H9 (cell line): ENCODE measurements at regions not wholly inside any gene's neighbourhood (a gene's known extent, or its start where the extent isn't known, plus 50 kb on each side); places are given as distances from the start of the nearest gene placed in this dataset.
A peak's percentile ranks its signal among the peaks of the same experiment; 100 is the strongest.

Experiments
- DNase-seq: peaks from one replicate; pipeline ENCODE4 v3.0.0-alpha.2; 2017
- H2AFZ ChIP-seq: one replicate; pipeline ENCODE4 v1.6.1; 2013; ENCODE audit warnings: mild to moderate bottlenecking, low read length, control low read depth, moderate library complexity
- H2AK5ac ChIP-seq: 2 replicates; pipeline ENCODE4 v1.6.1; 2013; ENCODE audit warnings: low read length, control low read depth, mixed read lengths; ENCODE audit not compliant: insufficient read length
- H2BK120ac ChIP-seq: one replicate; pipeline ENCODE4 v1.6.1; 2013; ENCODE audit warnings: low read depth, mild to moderate bottlenecking, low read length, control low read depth, inconsistent platforms; ENCODE audit not compliant: poor library complexity, severe bottlenecking
- H2BK12ac ChIP-seq: 2 replicates; pipeline ENCODE4 v1.6.1; 2013; ENCODE audit warnings: low read length, control low read depth, mixed read lengths, low read depth; ENCODE audit not compliant: insufficient read length
- H2BK15ac ChIP-seq: 2 replicates; pipeline ENCODE4 v1.6.1; 2013; ENCODE audit warnings: low read depth, low read length, control low read depth
- H2BK20ac ChIP-seq: one replicate; pipeline ENCODE4 v1.6.1; 2013; ENCODE audit warnings: low read depth, mild to moderate bottlenecking, low read length, control low read depth, inconsistent platforms; ENCODE audit not compliant: poor library complexity, severe bottlenecking
- H2BK5ac ChIP-seq: 2 replicates; pipeline ENCODE4 v1.6.1; 2013; ENCODE audit warnings: low read length, control low read depth, mixed read lengths; ENCODE audit not compliant: insufficient read length
- H3K14ac ChIP-seq: 2 replicates; pipeline ENCODE4 v1.6.1; 2013; ENCODE audit warnings: low read length, control low read depth; ENCODE audit not compliant: insufficient read depth
- H3K18ac ChIP-seq: 2 replicates; pipeline ENCODE4 v1.6.1; 2013; ENCODE audit warnings: low read depth, mild to moderate bottlenecking, mixed read lengths, low read length, control low read depth; ENCODE audit not compliant: insufficient read length
- H3K23ac ChIP-seq: 2 replicates; pipeline ENCODE4 v1.6.1; 2013; ENCODE audit warnings: low read length, control low read depth, mixed read lengths, low read depth; ENCODE audit not compliant: insufficient read length
- H3K23me2 ChIP-seq: 2 replicates; pipeline ENCODE4 v1.6.1; 2013; ENCODE audit warnings: low read depth, mild to moderate bottlenecking, mixed read lengths, low read length, control low read depth; ENCODE audit not compliant: insufficient read length, poor library complexity, severe bottlenecking
- H3K27ac ChIP-seq: 2 replicates; pipeline ENCODE4 v1.5.1; 2013; ENCODE audit warnings: low read length, control low read depth, mixed read lengths, low read depth; ENCODE audit not compliant: insufficient read length
- H3K27me3 ChIP-seq: 2 replicates; pipeline ENCODE4 v1.6.1; 2013; ENCODE audit warnings: low read length, control low read depth, inconsistent platforms; ENCODE audit not compliant: insufficient read depth
- H3K4ac ChIP-seq: 2 replicates; pipeline ENCODE4 v1.6.1; 2013; ENCODE audit warnings: low read depth, mild to moderate bottlenecking, control low read depth, inconsistent platforms, low read length, moderate library complexity
- H3K4me1 ChIP-seq: 2 replicates; pipeline ENCODE4 v1.6.1; 2013; ENCODE audit warnings: low read length, control low read depth, inconsistent platforms; ENCODE audit not compliant: insufficient read depth
- H3K4me2 ChIP-seq: 2 replicates; pipeline ENCODE4 v1.6.1; 2013; ENCODE audit warnings: low read length, control low read depth, mixed read lengths; ENCODE audit not compliant: insufficient read length, insufficient read depth
- H3K56ac ChIP-seq: 2 replicates; pipeline ENCODE4 v1.6.1; 2013; ENCODE audit warnings: low read depth, mild to moderate bottlenecking, mixed read lengths, low read length, control low read depth; ENCODE audit not compliant: insufficient read length
- H3K79me1 ChIP-seq: 2 replicates; pipeline ENCODE4 v1.6.1; 2013; ENCODE audit warnings: low read depth, mild to moderate bottlenecking, moderate library complexity, low read length, control low read depth, inconsistent platforms; ENCODE audit not compliant: insufficient read depth, poor library complexity, severe bottlenecking
- H3K79me2 ChIP-seq: 2 replicates; pipeline ENCODE4 v1.6.1; 2013; ENCODE audit warnings: low read length, control low read depth, inconsistent platforms; ENCODE audit not compliant: insufficient read depth
- H3K9ac ChIP-seq: 2 replicates; pipeline ENCODE4 v1.6.1; 2013; ENCODE audit warnings: low read length, control low read depth, mixed read lengths; ENCODE audit not compliant: insufficient read length; ENCODE audit errors: extremely low read depth
- H3K9me3 ChIP-seq: one replicate; pipeline ENCODE4 v1.6.1; 2013; ENCODE audit warnings: low read depth, low read length, inconsistent platforms; ENCODE audit not compliant: control insufficient read depth
- H3T11ph ChIP-seq: one replicate; pipeline ENCODE4 v1.6.1; 2013; ENCODE audit warnings: mild to moderate bottlenecking, low read length, control low read depth, inconsistent platforms
- H4K20me1 ChIP-seq: one replicate; pipeline ENCODE4 v1.6.1; 2013; ENCODE audit not compliant: control insufficient read depth, insufficient read length, insufficient read depth
- H4K5ac ChIP-seq: 2 replicates; pipeline ENCODE4 v1.6.1; 2013; ENCODE audit warnings: low read depth, mild to moderate bottlenecking, mixed read lengths, low read length, control low read depth; ENCODE audit not compliant: insufficient read length
- H4K8ac ChIP-seq: replicated peaks from 2 replicates; pipeline ENCODE4 v1.6.1; 2013; ENCODE audit warnings: low read length, control low read depth, mixed read lengths, low read depth; ENCODE audit not compliant: insufficient read length
- H4K91ac ChIP-seq: 2 replicates; pipeline ENCODE4 v1.6.1; 2013; ENCODE audit warnings: low read depth, mild to moderate bottlenecking, moderate library complexity, mixed read lengths, low read length, control low read depth; ENCODE audit not compliant: insufficient read length
- H3K27ac Mint-ChIP-seq, 3 experiments: 2 replicates in 2 of 3; 3 replicates in 1 of 3; pipeline ENCODE4 v1.8.0; 2020 to 2021; ENCODE audit warnings: mixed read lengths in 3 of 3, mild to moderate bottlenecking in 1 of 3, moderate library complexity in 1 of 3
- H3K27me3 Mint-ChIP-seq: 2 replicates; pipeline ENCODE4 v1.8.0; 2021; ENCODE audit warnings: low read depth, mild to moderate bottlenecking, moderate library complexity, mixed read lengths
- H3K36me3 Mint-ChIP-seq, 3 experiments: 2 replicates in 2 of 3; 3 replicates in 1 of 3; pipeline ENCODE4 v1.8.0; 2020 to 2021; ENCODE audit warnings: low read depth in 3 of 3, mixed read lengths in 3 of 3; ENCODE audit not compliant: insufficient read depth in 1 of 3
- H3K4me1 Mint-ChIP-seq, 2 experiments: 2 replicates each; pipeline ENCODE4 v1.8.0; 2020; ENCODE audit warnings: mixed read lengths in 2 of 2
- H3K4me3 Mint-ChIP-seq, 2 experiments: 2 replicates in 1 of 2; 3 replicates in 1 of 2; pipeline ENCODE4 v1.8.0; 2020 to 2021; ENCODE audit warnings: mild to moderate bottlenecking in 2 of 2, mixed read lengths in 2 of 2, moderate library complexity in 1 of 2
- H3K9me3 Mint-ChIP-seq, 2 experiments: 2 replicates in 1 of 2; 3 replicates in 1 of 2; pipeline ENCODE4 v1.8.0; 2020; ENCODE audit warnings: mild to moderate bottlenecking in 2 of 2, mixed read lengths in 2 of 2, moderate library complexity in 1 of 2
- CTCF ChIP-seq: fragments of 200-600 bp; sonication (generic); conservative IDR thresholded peaks from 3 replicates; pipeline ENCODE4 v1.8.0; 2021; ENCODE audit warnings: antibody characterized with exemption, mild to moderate bottlenecking
- WGBS: extraction: QIAGEN DNeasy Blood & Tissue Kit; methylation state at CpG from one replicate; pipeline ENCODE4 v1.1.7; 2013; ENCODE audit warnings: missing lambda C conversion rate, low lambda C conversion rate, mixed read lengths; ENCODE audit not compliant: insufficient read length; ENCODE audit errors: extremely low coverage; 5-methylcytosine and 5-hydroxymethylcytosine counted together

- Mint-ChIP-seq H3K27me3 (peaks cover 28% of the 10 kb centered on the region), H3K9me3 (peaks cover 8 to 10% of the 10 kb centered on the region in 2 experiments; a peak in 4 of 5 replicates), H3K4me3 (no peak overlapping the region), H3K27ac (no peak overlapping the region), H3K36me3 (peaks cover 6 to 11% (median 7%) of the 10 kb centered on the region in 3 experiments; a peak in 6 of 7 replicates), H3K4me1 (peaks cover 11 to 24% of the 10 kb centered on the region in 2 experiments)
- Histone ChIP-seq H4K20me1 (no peaks in the 10 kb centered on the region), H3T11ph (no peak overlapping the region), H3K27me3 (no peaks in the 10 kb centered on the region), H3K56ac (no peak overlapping the region), H3K79me2 (no peaks in the 10 kb centered on the region), H3K9me3 (no peaks in the 10 kb centered on the region), H3K79me1 (no peaks in the 10 kb centered on the region), H4K91ac (no peak overlapping the region), H3K14ac (no peak overlapping the region), H3K9ac (no peak overlapping the region), H3K4me1 (no peaks in the 10 kb centered on the region), H2BK15ac (no peak overlapping the region), H3K18ac (no peak overlapping the region), H2BK5ac (no peak overlapping the region), H3K27ac (no peak overlapping the region), H2AK5ac (no peak overlapping the region), H4K5ac (no peak overlapping the region), H3K4ac (no peak overlapping the region), H3K23me2 (no peaks in the 10 kb centered on the region), H2BK120ac (no peak overlapping the region), H2AFZ (no peak overlapping the region), H3K4me2 (no peak overlapping the region), H2BK20ac (no peak overlapping the region), H3K23ac (no peak overlapping the region), H2BK12ac (no peak overlapping the region), H4K8ac (no peak overlapping the region)
- WGBS = no CpG with 5 or more reads among the region's 15 CpGs
- TF ChIP-seq CTCF = no peak
- DNase-seq = peak; percentile 51
Measured at GRCh38 chr16:87056551-87056950, 260.6 kb downstream of the C16orf95 start.
